GM12865 (cell line): ENCODE measurements at regions not wholly inside any gene's neighbourhood (a gene's known extent, or its start where the extent isn't known, plus 50 kb on each side); places are given as distances from the start of the nearest gene placed in this dataset.
A peak's percentile ranks its signal among the peaks of the same experiment; 100 is the strongest.

ENCODE experiments used
- DNase-seq: peaks from one replicate; pipeline ENCODE4 v3.0.0; 2010; ENCODE audit warnings: low read depth
- H3K4me3 ChIP-seq: 2 replicates; pipeline ENCODE4 v1.5.1; 2011; ENCODE audit warnings: mild to moderate bottlenecking, low read depth, low read length, control low read depth
- TF ChIP-seq, protein P1 (sequence below): IDR thresholded peaks from 2 replicates; pipeline ENCODE4 v1.5.1; 2011; ENCODE audit warnings: low read length, control low read depth, low read depth, inconsistent platforms; ENCODE audit not compliant: insufficient read depth; ENCODE audit errors: missing control alignments

DNA sequence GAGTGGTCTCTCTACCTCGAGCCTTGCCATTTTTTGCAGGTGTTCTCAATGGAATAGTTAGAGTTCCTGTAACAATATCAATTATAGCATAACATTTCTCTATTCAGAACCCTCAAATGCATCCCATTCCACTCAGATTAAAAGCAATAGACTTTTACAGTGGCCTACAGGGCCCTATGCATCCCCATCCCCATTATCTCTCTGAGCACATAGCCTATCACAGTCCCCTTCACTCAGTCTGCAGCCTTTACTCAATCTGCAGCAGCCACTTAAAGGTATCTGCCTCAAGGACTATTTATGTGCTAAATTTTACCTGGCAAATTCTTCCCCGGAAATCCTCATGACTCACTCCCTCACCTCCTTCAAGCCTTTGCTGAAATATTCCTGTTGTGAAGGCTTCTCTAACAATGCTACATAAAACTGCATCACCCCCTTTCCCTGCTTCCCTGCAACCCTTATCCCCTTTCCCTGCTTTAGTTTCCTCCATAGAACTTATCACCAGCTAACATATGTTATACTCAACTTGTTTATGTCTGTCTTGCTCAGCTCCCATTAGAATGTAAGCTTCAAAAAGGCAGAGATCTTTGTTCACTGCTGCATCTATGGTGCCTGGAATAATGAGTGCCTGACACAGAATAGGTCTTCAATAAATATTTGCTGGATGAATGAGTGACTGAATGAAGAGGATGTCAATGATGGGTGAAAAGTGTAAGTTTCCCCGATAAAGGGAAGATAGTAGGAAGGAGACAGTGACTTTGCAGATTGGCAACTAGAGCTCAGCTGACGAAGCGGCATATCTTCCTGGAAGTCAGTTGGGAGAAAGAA is 54.1 kb upstream of the ZNF366 start:
- TF ChIP-seq, protein P1, sequence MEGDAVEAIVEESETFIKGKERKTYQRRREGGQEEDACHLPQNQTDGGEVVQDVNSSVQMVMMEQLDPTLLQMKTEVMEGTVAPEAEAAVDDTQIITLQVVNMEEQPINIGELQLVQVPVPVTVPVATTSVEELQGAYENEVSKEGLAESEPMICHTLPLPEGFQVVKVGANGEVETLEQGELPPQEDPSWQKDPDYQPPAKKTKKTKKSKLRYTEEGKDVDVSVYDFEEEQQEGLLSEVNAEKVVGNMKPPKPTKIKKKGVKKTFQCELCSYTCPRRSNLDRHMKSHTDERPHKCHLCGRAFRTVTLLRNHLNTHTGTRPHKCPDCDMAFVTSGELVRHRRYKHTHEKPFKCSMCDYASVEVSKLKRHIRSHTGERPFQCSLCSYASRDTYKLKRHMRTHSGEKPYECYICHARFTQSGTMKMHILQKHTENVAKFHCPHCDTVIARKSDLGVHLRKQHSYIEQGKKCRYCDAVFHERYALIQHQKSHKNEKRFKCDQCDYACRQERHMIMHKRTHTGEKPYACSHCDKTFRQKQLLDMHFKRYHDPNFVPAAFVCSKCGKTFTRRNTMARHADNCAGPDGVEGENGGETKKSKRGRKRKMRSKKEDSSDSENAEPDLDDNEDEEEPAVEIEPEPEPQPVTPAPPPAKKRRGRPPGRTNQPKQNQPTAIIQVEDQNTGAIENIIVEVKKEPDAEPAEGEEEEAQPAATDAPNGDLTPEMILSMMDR: no peak
- no peak for DNase-seq
- no peak overlapping the region for H3K4me3 ChIP-seq

GRCh38 chr5:72559866-72560766 is 52.9 kb upstream of the ZNF366 start:
- TF ChIP-seq, protein P1: no peak
- DNase-seq: no peak

GRCh38 chr5:72558383-72558782 is 51.2 kb upstream of the ZNF366 start:
- H3K4me3 ChIP-seq: no peak overlapping the region
- no peak for DNase-seq
- TF ChIP-seq, protein P1: no peak

More at GRCh38 chr5:72559866-72560766, 52.9 kb upstream of the ZNF366 start:
- no peak overlapping the region for H3K4me3 ChIP-seq

- DNase-seq: no peak
- TF ChIP-seq, protein P1: no peak
- H3K4me3 ChIP-seq: no peak overlapping the region
These were observed 50.8 kb upstream of the ZNF366 start for GRCh38 chr5:72558046-72558336.

GRCh38 chr5:72557167-72558045 is 50.2 kb upstream of the ZNF366 start:
- TF ChIP-seq, protein P1: no peak
- peak; percentile 31 for DNase-seq
- H3K4me3 ChIP-seq: peak overlapping the region; percentile 57
